GM21723 (cell line): ENCODE measurements at regions not wholly inside any gene's neighbourhood (a gene's known extent, or its start where the extent isn't known, plus 50 kb on each side); places are given as distances from the start of the nearest gene placed in this dataset.

Experiments used
- ATAC-seq: cut with Tn5 transposase; IDR thresholded peaks from one replicate; pipeline ENCODE4 v1.9.1; 2021; ENCODE audit warnings: mild to moderate bottlenecking, moderate library complexity; ENCODE audit not compliant: unreplicated experiment

DNA sequence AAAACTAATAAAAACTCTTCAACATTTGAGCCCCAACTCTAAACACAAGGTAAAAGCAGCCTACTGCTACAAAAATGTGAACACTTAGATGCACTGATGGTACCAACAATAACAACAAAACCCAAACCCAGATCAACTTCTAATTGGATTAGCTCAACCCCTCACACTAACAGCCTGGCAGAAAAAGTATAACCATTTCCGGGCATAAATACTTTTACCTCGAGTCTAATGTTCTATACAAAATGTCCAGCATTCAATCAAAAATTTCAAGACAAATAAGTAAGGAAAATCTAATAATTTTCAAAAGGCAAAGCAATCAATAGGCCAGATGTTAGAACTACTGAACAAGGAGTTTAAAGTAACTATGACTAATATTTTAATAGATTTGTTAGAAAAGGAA, 303.3 kb downstream of the ARRDC4 start:
- ATAC-seq = no peak

DNA sequence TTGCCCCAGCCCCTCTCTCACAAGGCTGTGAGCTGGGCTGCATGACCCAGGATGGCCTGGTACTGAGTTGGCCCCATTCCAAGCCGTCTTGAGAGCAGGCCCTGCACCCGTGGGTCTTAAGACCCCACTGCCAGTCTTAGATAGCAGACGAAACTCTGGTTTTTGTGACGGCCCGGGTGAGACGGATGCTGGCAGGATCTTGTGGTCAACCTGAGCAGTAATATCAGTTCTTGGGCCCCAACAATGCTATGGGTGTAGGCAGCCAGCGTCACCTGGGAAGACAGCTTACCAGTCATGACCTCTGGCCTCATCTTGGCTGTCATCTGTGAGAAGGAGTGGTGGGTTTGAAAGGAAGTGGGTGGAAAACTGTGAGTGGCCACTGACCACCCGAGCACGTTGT, 305.8 kb downstream of the ARRDC4 start:
- ATAC-seq = no peak

DNA sequence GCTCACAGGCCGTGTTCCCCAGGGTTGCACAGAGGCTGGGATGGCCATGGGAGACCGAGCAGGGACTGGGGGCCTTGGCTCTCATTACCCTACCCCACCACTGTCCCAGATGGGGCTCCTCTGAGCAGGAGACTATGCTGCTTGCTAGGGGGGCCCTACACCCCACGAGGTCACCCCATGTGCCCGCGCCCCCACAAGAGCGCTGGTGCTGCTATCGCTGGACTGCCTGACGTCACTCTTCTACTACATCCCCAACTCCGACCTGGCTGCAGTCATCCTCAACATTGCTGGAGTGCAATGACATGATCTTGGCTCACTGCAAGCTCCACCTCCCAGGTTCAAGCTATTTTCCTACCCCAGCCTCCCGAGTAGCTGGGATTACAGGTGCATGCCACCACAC, 307.7 kb downstream of the ARRDC4 start:
- no peak for ATAC-seq

DNA sequence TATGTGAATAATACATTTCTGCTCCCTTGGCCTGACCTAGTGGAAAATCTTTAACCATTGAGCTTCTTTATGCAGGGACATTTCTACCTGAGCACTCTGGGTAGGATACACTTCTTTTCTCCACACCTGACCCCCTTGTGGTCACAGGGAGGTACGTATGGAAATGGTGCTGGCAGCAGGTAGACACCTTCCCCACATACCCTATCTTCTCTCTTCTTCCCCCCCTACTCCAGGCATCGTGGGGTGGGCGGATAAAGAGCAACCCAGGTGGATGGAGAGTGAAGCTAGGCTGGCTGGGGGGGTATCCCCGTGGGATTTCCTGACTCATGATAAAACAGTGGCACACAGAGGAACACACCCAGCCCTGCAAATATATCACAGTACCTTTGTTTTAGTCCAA, 312.1 kb downstream of the ARRDC4 start:
- no peak for ATAC-seq

DNA sequence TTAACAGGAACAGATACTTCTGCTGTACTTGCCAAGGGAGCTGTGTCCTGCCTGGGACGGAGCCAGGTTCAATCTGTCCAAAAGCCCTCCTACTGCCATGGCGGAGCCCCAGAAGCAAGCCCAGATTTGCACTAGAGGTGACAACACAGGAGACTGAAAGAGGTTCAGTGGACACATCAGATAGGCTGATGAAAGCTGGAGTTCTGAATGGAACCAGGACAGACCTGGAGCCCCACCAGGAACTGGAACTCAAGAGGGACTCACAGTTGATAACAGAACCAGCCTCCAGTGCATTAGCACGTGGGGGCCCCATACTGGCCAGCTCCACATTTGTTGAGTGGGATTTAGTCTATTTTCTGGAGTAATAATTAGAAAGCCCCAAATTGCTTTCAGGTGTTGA, 315.5 kb downstream of the ARRDC4 start:
- ATAC-seq = no peak

DNA sequence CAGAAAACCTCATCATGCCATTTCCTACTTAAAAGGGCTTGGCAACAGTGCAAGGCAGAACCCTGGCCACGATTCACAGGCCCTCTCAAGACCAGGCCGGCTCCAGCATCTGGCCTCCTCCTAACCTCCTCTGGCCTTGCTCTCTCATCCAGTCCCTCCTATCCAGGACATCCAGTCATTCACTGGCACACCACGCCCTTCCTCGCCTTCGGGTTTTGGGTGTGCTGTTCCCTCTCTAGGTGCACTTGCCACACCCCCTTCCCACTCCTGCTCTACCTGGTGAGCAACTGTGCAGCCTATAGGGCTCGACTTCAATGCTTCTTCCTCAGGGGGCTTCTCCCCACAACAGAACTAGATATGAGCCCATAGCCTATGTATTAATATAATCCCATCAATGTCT, 317.1 kb downstream of the ARRDC4 start:
- ATAC-seq = no peak

DNA sequence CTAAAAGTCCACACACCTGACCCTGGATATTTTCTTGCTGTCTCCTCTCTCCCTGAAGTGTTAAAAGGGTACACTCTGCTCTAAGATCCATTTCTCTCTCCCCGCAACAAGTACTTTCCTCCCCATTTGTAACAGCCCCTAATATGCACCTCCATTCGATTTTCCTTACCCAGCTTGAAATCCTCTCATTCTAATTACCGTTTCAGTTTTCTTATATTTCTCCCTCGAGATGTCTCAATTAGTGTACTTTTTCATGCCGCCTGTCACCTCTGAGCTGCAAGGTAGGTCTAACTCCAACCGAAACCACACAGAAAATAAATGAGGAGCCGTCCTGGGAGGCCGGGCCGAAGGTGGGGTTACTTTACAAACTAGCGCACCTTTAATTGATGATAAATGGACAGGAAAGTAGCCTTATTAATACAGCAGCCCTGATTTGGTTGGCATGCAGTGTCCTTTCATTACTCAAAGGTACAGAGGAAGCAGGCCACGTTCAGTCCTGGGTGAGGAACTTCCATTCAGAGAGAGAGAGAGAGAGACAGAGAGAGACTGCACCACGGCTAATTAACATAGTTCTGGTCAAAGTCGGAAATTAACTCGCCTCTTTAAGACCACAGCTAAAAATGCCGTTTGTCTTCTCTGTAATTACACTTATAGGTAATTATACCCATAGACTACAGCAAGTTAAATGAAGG, 319.9 kb downstream of the ARRDC4 start:
- no peak for ATAC-seq

DNA sequence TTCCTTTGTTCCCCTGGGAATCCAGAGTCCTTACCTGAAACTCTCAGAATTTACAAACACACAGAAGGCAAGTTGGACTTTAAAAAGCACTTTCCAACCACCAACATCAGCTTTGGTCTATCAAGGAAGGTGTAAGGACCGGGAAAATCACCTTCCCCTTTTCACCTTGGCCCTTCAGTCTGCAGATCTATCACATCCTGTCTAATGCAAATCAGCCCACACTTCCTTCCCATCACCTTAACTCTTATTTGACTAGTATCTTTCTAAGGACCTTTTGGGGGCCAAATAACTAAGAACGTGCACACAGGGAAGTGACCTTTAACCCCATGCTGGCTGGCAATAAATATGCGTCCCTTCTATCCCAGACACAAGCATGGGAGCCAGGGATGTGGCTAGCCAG, 320.6 kb downstream of the ARRDC4 start:
- ATAC-seq = no peak

DNA sequence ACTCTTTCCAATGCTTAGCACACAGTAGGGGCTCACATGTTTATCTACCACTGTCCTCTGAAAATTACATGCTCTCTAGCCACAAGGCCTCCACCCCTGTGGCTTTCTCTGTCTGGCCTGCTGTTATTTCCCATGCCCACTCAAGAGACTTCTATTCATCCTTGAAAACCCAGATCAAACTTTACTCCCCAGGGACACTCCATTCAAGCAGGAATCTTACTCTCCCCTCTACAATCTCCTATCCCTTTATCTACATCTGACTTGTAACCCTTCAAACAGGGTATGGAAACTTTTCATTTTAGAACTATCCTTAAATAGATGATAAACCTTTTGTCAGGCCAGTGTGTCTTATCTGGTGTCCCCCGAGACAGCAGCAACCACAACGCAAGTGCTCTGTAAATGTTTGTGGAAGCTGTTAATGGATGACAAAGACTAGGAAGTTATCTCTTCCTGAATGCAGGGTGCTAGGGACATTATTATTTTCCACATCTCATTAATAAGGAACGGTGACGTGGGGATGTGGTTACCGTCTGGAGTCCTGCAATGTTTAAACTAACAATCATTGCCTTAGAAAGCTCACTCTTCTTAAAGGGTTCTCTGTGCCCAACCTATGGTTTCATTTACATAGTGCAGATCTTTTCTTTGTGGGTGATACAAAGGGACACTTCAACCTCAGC, 322.3 kb downstream of the ARRDC4 start:
- no peak for ATAC-seq

DNA sequence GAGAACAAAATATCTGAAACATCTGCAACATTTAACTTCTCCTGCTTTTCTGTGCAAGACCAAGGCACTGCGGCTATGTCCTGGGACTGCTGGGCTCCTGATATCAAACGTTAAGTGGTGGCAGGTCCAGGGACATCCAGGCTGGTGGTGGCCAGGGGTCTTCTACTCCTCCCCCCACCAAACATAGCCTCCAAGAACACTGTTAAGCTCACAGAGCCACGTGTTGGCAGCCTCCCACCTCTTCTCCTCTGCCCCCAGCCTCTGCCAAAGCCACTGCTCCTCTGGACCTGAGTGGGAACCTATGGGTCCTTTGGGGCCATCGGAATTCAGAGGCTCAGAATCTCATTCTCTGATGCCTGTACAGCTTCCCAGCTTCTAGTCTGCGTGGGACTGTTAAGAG, 325.7 kb downstream of the ARRDC4 start:
- no peak for ATAC-seq

DNA sequence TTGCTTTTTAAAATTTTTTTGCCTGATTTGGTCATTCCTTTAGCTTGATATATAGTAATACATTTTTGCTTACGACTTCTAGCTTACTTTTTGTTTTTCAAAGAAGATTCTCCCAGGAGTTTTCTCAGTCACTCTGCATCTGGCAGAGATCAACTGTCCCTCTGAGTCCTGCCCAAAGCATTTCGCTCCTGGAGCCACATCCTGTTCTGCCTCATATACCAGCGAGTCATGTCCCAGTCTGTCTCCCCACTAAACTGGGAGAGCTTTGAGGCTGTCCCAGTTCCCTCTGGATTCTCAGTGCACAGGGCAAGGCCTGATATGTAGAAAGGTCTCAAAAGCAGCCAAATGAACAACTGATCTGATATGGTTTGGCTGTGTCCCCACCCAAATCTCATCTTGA, 326.3 kb downstream of the ARRDC4 start:
- ATAC-seq = no peak

DNA sequence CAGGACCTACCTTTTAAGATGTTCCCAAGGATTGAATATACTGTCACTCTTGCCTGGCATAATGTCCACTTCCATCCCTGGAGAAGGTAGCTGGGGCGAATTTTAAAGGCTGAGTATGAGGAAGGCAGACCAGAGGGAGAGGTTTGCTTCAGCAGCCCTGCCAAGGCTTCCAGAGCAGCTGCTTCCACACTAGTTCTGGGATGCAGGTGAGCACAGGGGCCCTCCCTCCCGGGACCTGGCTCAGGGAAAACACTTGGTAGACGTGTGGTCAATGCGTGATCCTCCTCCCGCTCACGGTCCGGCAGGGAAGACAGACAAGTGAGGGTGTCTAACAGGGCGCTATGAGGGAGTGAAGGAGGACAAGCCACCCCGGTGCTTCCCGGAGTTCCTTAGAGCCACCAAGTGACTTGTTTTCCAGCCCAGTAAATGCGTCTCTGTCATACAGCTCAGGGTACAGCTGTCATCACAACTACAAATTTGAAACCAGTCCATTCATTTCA, 327.6 kb downstream of the ARRDC4 start:
- ATAC-seq = no peak

DNA sequence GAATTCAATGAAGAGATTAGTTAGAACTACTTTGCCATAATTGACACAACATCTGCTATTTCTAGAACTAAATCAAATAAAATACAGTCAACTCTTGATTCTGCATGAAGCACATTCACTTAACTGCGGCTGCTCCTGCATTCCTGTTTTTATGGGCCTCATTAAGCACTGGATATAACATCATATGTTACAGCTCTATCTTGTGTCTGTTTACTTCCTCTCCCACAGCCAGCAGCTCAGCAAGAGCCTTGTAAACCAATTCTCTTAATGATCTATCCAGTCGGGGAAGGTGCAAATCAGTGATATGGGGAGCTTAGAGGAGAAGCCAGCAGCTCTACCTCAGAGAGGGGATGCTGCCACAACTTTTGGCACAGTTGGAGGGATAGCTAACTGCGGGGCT, 329.2 kb downstream of the ARRDC4 start:
- no peak for ATAC-seq

DNA sequence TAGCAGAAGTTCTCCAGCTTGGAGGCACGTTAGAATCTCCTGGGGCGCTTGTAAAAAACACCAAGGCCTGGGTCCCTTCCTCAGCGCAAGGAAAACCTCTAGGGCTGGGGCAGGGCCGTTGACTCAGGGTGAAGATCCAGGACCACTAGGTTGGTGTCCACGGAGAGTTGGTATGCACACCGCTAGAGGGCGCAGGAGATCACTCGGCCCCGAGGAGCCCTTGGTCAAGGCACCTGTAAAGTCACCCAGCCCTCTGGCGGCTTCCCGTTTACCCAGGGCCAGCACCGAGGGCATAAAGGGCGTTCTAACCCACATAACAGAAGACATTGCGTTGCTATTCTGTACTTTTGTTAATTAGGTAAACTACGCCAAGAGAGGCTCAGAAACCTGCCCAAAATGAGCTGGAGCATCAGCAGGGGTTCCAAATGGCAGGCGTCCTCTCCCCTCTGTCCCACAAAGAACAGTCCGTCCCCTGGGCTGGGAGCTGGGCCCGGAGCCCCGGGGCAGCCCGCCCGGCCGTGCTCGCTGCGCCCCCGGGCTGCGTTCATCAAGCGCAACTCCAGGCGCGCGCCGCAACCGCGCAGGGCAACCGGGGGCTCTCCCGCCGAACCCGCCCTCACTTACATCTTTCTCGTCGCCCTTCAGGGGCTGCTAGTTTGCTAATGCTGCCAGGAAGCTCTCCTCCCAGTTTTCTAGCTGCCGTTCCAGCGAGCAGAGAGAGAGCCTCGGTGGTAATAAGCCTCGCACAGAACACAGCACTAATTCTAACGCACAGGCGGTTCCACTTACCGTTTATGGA, 332.1 kb downstream of the ARRDC4 start:
- ATAC-seq = peak; percentile 84

DNA sequence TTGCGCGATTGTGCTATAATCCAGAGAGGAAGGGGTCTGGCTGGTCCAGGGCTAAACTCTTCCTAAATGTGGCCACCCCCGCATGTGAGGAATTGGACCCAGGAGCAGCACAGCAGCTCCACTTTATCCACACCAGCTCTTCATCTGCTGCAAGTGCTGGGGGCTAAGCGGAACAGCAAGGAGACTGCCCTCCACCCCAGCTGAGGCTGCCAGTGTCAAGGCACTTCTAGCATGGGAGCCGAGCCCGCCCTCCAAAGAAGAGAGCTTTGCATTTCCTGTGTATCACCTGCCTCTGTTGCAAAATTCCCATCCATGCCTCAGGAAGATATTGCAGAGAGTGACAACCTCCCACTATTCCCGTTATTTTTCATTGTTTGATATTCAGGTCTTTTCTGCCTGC, 333.6 kb downstream of the ARRDC4 start:
- no peak for ATAC-seq

DNA sequence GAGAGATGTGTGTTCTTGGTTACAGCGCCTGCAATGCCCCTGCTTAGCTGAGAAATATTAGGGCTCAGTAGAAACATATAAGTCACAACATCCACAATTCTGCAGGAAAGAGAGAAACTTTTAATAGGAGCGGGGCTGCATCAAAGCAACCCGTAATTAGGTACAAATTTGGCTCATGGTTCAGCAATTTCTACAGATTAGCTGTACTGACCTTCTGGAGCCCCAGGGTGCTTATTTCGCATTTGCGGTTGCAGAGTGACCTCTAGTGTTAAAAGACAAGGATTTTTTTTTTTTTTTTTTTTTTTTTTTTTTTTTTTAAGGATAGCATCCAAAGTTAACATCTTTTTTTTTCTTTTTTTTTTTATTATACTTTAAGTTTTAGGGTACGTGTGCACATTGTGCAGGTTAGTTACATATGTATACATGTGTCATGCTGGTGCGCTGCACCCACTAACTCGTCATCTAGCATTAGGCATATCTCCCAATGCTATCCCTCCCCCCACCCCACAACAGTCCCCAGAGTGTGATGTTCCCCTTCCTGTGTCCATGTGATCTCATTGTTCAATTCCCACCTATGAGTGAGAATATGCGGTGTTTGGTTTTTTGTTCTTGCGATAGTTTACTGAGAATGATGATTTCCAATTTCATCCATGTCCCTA, 334.7 kb downstream of the ARRDC4 start:
- ATAC-seq = peak; percentile 53

DNA sequence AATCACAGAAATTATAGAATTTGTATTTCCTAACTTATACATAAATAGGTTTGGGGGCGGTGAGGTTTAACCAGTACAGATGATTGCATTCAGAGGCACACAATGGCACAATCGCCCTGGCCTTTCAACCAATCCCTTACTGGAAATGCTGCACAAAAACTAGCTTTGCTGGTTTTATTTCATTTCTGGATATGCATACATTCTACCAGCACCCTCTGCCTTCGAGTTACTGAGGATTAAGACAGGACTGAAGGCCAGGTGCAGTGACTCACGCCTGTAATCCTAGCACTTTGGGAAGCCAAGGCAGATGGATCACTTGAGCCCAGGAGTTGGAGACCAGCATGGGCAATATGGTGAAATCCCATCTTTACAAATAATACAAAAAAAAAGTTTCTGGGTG, 336.1 kb downstream of the ARRDC4 start:
- no peak for ATAC-seq

DNA sequence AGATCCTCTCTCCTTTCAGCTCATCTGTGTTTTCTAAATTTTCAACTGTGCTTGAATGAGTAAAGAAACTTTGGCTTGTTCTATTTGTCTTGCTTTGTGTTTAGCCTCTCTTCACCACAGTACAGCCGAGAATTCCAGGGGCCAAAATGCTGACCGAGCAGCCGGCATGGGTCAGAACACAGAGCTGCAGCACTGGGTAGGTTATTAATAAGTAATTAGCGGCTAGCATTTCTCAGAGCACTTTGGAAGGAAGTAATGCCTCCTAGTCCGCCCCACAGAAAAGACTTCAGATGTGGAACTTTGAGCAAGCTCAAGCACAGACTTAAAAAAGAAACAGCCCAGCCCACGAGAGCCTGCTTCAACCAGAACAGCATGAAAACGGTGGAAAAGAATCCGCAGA, 343.9 kb downstream of the ARRDC4 start:
- ATAC-seq = no peak

DNA sequence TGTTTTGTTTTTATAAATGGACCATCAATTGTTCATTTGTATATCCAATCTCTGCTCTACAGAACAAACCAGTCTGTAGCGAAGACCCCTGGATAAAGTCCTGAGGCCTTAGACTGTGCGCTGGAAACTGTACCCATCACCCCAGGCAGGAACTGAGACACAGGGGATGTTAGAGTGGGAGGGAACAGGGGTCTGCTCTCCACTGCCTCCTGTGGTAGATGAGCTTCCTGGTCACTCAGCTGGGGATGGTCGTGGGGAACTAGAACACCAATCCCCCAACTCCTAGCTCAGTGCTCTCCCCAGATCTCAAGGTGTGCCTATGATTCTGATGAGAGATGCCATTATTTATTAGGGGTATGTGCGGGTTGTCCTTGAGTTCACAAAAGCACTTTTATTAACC, 340.2 kb upstream of the IGF1R start:
- ATAC-seq = no peak

DNA sequence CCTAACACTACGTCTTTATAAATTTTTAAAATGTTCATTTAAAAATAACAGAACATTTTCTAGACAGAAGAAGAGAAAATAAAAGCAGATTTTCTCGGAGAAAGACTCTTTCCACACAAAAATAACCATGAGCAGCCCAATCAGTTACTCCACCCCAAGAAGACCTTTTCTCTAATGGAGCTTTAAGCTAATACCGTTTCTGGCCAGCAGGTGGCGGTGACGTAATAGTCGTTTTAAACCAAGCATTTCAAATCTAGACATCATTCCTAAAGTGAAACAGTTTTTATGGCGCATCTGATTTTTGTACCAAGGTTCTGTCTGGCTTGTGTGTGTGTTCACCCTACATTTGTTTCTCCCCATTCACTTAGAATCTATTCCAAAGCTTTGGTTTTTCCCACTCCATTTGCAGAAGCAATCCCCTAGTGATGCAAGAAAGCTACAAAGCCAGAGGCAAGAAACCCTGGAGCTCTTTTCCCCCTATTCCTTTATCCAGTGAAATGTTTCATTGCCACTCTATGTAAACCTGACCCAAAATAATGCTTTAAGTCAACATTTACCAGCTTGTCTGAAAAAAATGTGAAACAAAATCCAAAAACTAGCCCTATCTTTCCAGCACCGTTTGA, 336.7 kb upstream of the IGF1R start:
- ATAC-seq = peak; percentile 87

DNA sequence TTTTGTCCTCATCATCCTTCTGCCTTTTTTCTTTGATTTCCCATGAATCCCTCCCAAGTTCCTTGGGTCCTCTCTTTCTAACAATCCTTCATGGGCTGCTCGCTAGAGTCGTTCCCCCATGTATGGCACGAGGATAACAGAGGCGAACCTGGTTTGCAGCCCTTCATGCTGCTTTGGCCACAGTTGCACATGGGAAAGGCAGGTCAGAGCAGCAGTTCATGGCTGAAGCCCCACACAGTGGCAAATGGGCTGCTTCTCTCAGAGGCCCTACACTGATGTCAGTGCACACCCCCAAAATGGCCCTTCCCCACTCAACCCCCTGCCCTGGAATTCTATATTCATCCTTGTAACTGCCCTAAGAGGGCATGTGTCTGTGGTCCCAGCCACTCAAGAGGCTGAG, 335.4 kb upstream of the IGF1R start:
- no peak for ATAC-seq
